ENCODE measurements at regions not wholly inside any gene's neighbourhood (a gene's known extent, or its start where the extent isn't known, plus 50 kb on each side); places are given as distances from the start of the nearest gene placed in this dataset.

- TF ChIP-seq YY1 (IDR thresholded peaks at IDR 0.05; ENCODE audit: insufficient read depth, insufficient read length) (no peak), ZNF274 (IDR thresholded peaks at IDR 0.05; ENCODE audit: low read depth, low read length) (no peak), SUZ12 (IDR thresholded peaks at IDR 0.05; ENCODE audit: extremely low read depth, insufficient read depth, insufficient read length) (no peak)
Measured at GRCh38 chr6:104251651-104252050, 608.1 kb downstream of the HACE1 start.
